ENCODE measurements at regions not wholly inside any gene's neighbourhood (a gene's known extent, or its start where the extent isn't known, plus 50 kb on each side); places are given as distances from the start of the nearest gene placed in this dataset.
A peak's percentile ranks its signal among the peaks of the same experiment; 100 is the strongest.

- ChIA-PET SMC1A (ENCODE audit: uncharacterized antibody, unreplicated experiment) (no interaction called here), CTCF (interaction anchor here (0.6 to 1.0 kb wide), 2 partner anchors 37 to 1952 kb away, joined by 3 read pairs; no protein-coding TSS in a partner anchor), POLR2A (no interaction called here), RAD21 (ENCODE audit: unreplicated experiment) (no interaction called here)
- H3K27me3 ChIP-seq (replicated peaks in 1 of 2; ENCODE audit: control insufficient read depth in 2 of 2, insufficient read depth in 2 of 2, low read length in 1 of 2) = no peaks in the 10 kb centered on the region
- no peaks in the 10 kb centered on the region for H3K9me3 ChIP-seq (replicated peaks; ENCODE audit: control insufficient read depth, insufficient read depth, low read length)
- H3K27ac ChIP-seq (ENCODE audit: control insufficient read depth, insufficient read depth) = no peak overlapping the region
- in situ Hi-C loops (cut with MboI) = no loop called here
- no peak overlapping the region for H3K4me2 ChIP-seq (ENCODE audit: control insufficient read depth, insufficient read depth)
- H4K20me1 ChIP-seq (ENCODE audit: control insufficient read depth, insufficient read depth) = no peaks in the 10 kb centered on the region
- H2AFZ ChIP-seq (ENCODE audit: control insufficient read depth, low read depth, low read length) = no peak overlapping the region
- no peak overlapping the region for H3K4me3 ChIP-seq
- H3K79me2 ChIP-seq (ENCODE audit: control insufficient read depth, insufficient read depth, low read length) = no peaks in the 10 kb centered on the region
- no peak for ATAC-seq
- H3K4me1 ChIP-seq (ENCODE audit: control insufficient read depth, insufficient read depth, low read length) = no peaks in the 10 kb centered on the region
- DNase-seq (ENCODE audit: low read depth, low spot score) = no peak
- no TSS peak for BruUV-seq (replicated peaks)
- TF ChIP-seq TARDBP (IDR thresholded peaks at IDR 0.05; ENCODE audit: borderline replicate concordance) = no peak
- TF ChIP-seq CTCF (IDR thresholded peaks at IDR 0.05 in 2 of 3, conservative IDR thresholded peaks at IDR 0.05 in 1 of 3; ENCODE audit: control insufficient read depth in 2 of 3, extremely low read depth in 1 of 3, insufficient read depth in 1 of 3, low read depth in 3 of 3, low read length in 3 of 3) = no peak
- no peak for TF ChIP-seq ZNF274 (IDR thresholded peaks at IDR 0.05; ENCODE audit: insufficient read depth, insufficient read length)
- no peak for TF ChIP-seq NFYB (IDR thresholded peaks at IDR 0.05; ENCODE audit: insufficient read depth, low read depth, low read length)
- TF ChIP-seq CHD2 (IDR thresholded peaks at IDR 0.05; ENCODE audit: borderline replicate concordance, low read depth, low read length) = no peak
- H3K36me3 ChIP-seq (ENCODE audit: control insufficient read depth in 2 of 2, insufficient read depth in 2 of 2, low read length in 1 of 2) = no peaks in the 10 kb centered on the region
- intact Hi-C loops (cut with micrococcal nuclease; ENCODE audit: unreplicated experiment) = no loop called here
- WGBS (ENCODE audit: insufficient coverage, insufficient replicate concordance, low lambda C conversion rate, missing lambda C conversion rate) = 0% methylated on average over 1 of the region's 1 CpG
- no peak for FAIRE-seq
- H3K9ac ChIP-seq (ENCODE audit: control insufficient read depth, insufficient read depth, low read length) = no peak overlapping the region
These were observed 187.6 kb upstream of the PRMT6 start for GRCh38 chr1:106868828-106869227.

- TF ChIP-seq HSF1 (IDR thresholded peaks at IDR 0.05; ENCODE audit: low read depth, low read length) = no peak
- peak; percentile 61 for TF ChIP-seq JUNB (IDR thresholded peaks at IDR 0.05)
- TF ChIP-seq ZZZ3 (IDR thresholded peaks at IDR 0.05; ENCODE audit: control insufficient read depth, insufficient read length, low read depth) = no peak
- TF ChIP-seq TBL1XR1 (IDR thresholded peaks at IDR 0.05; ENCODE audit: low read depth, low read length) = no peak
- peak; percentile 48; the same call in 1 of the 2 replicates for TF ChIP-seq SPI1 (IDR thresholded peaks at IDR 0.05; ENCODE audit: borderline replicate concordance, insufficient read depth, low read depth, low read length)
- peak; percentile 31; the same call in 1 of the 2 replicates for TF ChIP-seq NFIC (IDR thresholded peaks at IDR 0.05; ENCODE audit: low read depth, low read length)
- no peak for TF ChIP-seq TAF1 (IDR thresholded peaks at IDR 0.05; ENCODE audit: borderline replicate concordance, low read depth, low read length)
- Histone ChIP-seq H3K4me3 (no peak overlapping the region), H2AFZ (ENCODE audit: control insufficient read depth, low read depth, low read length) (no peak overlapping the region), H3K4me1 (ENCODE audit: control insufficient read depth, insufficient read depth, low read length) (no peaks in the 10 kb centered on the region), H3K27me3 (replicated peaks in 1 of 2; ENCODE audit: control insufficient read depth in 2 of 2, insufficient read depth in 2 of 2, low read length in 1 of 2) (no peaks in the 10 kb centered on the region), H3K4me2 (ENCODE audit: control insufficient read depth, insufficient read depth) (no peak overlapping the region), H4K20me1 (ENCODE audit: control insufficient read depth, insufficient read depth) (no peaks in the 10 kb centered on the region), H3K9ac (ENCODE audit: control insufficient read depth, insufficient read depth, low read length) (no peak overlapping the region), H3K79me2 (ENCODE audit: control insufficient read depth, insufficient read depth, low read length) (no peaks in the 10 kb centered on the region), H3K36me3 (ENCODE audit: control insufficient read depth in 2 of 2, insufficient read depth in 2 of 2, low read length in 1 of 2) (no peaks in the 10 kb centered on the region), H3K9me3 (replicated peaks; ENCODE audit: control insufficient read depth, insufficient read depth, low read length) (no peaks in the 10 kb centered on the region), H3K27ac (ENCODE audit: control insufficient read depth, insufficient read depth) (no peak overlapping the region)
- 0% methylated on average over 1 of the region's 1 CpG for WGBS (ENCODE audit: insufficient coverage, insufficient replicate concordance, low lambda C conversion rate, missing lambda C conversion rate)
- intact Hi-C loops (cut with micrococcal nuclease; ENCODE audit: unreplicated experiment) (no loop called here), in situ Hi-C loops (cut with MboI) (no loop called here)
- BruUV-seq (replicated peaks) = no TSS peak
- ATAC-seq (peak; percentile 60), DNase-seq (ENCODE audit: low read depth, low spot score) (no peak), FAIRE-seq (no peak)
- ChIA-PET CTCF (interaction anchor here (1.1 kb wide), 1 partner anchor 267 kb away, joined by 3 read pairs; no protein-coding TSS in a partner anchor), SMC1A (ENCODE audit: uncharacterized antibody, unreplicated experiment) (interaction anchor here (1.2 kb wide), 1 partner anchor 9 kb away, joined by 3 read pairs; no protein-coding TSS in a partner anchor), RAD21 (ENCODE audit: unreplicated experiment) (no interaction called here), POLR2A (no interaction called here)
These were observed 180.9 kb upstream of the PRMT6 start for GRCh38 chr1:106875622-106876021.

Measured in GM12878 (cell line).